ENCODE measurements at regions not wholly inside any gene's neighbourhood (a gene's known extent, or its start where the extent isn't known, plus 50 kb on each side); places are given as distances from the start of the nearest gene placed in this dataset.

- no peak overlapping the region for H3K4me3 Mint-ChIP-seq
- H3K4me1 Mint-ChIP-seq (ENCODE audit: low read depth) = no peaks in the 10 kb centered on the region
- H3K9me3 Mint-ChIP-seq = no peaks in the 10 kb centered on the region
- no peaks in the 10 kb centered on the region for H3K27me3 Mint-ChIP-seq (ENCODE audit: low read depth)
- H3K36me3 Mint-ChIP-seq (ENCODE audit: low read depth) = no peaks in the 10 kb centered on the region
- no peak overlapping the region for H3K27ac Mint-ChIP-seq
These were observed 169.6 kb upstream of the ECI2 start for GRCh38 chr6:4304927-4305455.

GRCh38 chr6:4303638-4304037, 168.3 kb upstream of the ECI2 start:
- H3K27ac Mint-ChIP-seq = no peak overlapping the region
- no peak overlapping the region for H3K4me3 Mint-ChIP-seq
- H3K27me3 Mint-ChIP-seq (ENCODE audit: low read depth) = no peaks in the 10 kb centered on the region
- H3K36me3 Mint-ChIP-seq (ENCODE audit: low read depth) = no peaks in the 10 kb centered on the region
- no peaks in the 10 kb centered on the region for H3K9me3 Mint-ChIP-seq
- no peaks in the 10 kb centered on the region for H3K4me1 Mint-ChIP-seq (ENCODE audit: low read depth)

GRCh38 chr6:4302524-4302923, 167.1 kb upstream of the ECI2 start:
- H3K27me3 Mint-ChIP-seq (ENCODE audit: low read depth) = no peaks in the 10 kb centered on the region
- no peak overlapping the region for H3K27ac Mint-ChIP-seq

DNA sequence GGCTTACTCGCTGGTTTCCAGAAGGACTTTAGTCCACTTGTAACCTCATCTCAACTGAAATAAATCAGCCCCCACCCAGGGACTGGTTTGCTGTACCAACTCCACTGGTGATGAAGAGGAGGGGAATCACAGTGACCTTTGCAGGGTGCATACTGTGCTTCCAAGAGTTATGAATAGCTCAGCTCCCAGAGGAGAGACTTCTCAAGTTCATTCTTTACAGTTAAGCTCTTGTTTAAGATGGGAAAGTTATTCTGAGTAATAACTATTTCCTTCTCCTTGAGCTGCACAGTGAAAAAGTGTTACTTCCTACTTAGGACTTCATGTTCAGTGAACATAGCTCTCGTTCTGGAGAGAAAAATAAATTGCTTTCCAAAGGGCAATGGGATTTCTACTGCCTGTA, 166.5 kb upstream of the ECI2 start:
- H3K4me1 Mint-ChIP-seq (ENCODE audit: low read depth) = no peaks in the 10 kb centered on the region

More at GRCh38 chr6:4302524-4302923, 167.1 kb upstream of the ECI2 start:
- H3K4me3 Mint-ChIP-seq = no peak overlapping the region
- H3K4me1 Mint-ChIP-seq (ENCODE audit: low read depth) = no peaks in the 10 kb centered on the region
- H3K36me3 Mint-ChIP-seq (ENCODE audit: low read depth) = no peaks in the 10 kb centered on the region
- no peaks in the 10 kb centered on the region for H3K9me3 Mint-ChIP-seq

DNA sequence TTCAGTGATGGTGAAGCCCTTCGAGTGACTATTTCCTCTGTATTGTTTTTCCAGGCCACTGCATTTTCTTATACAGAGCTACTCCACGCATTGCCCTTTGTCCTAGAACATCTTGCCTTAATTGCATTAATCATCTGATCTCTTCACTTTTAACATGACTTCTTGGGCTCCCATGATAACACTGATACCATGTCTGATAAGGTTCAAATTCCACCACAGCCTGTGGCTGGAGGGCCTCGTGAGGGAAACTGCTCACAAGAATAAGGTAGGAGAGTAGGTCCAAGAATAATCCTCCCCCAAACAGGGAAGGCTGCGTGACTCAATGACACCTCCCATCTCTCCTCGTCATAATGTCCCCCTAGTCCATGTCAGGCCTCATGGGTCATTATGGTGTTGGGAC, 165.5 kb upstream of the ECI2 start:
- no peaks in the 10 kb centered on the region for H3K4me1 Mint-ChIP-seq (ENCODE audit: low read depth)
- H3K36me3 Mint-ChIP-seq (ENCODE audit: low read depth) = no peaks in the 10 kb centered on the region
- H3K4me3 Mint-ChIP-seq = no peak overlapping the region
- H3K9me3 Mint-ChIP-seq = no peaks in the 10 kb centered on the region
- no peak overlapping the region for H3K27ac Mint-ChIP-seq
- no peaks in the 10 kb centered on the region for H3K27me3 Mint-ChIP-seq (ENCODE audit: low read depth)

More for the DNA sequence above, 166.5 kb upstream of the ECI2 start:
- H3K9me3 Mint-ChIP-seq = no peaks in the 10 kb centered on the region
- no peak overlapping the region for H3K27ac Mint-ChIP-seq
- no peak overlapping the region for H3K4me3 Mint-ChIP-seq
- no peaks in the 10 kb centered on the region for H3K36me3 Mint-ChIP-seq (ENCODE audit: low read depth)
- H3K27me3 Mint-ChIP-seq (ENCODE audit: low read depth) = no peaks in the 10 kb centered on the region

- H3K27ac Mint-ChIP-seq = no peak overlapping the region
- H3K27me3 Mint-ChIP-seq (ENCODE audit: low read depth) = no peaks in the 10 kb centered on the region
- no peak overlapping the region for H3K4me3 Mint-ChIP-seq
- H3K9me3 Mint-ChIP-seq = no peaks in the 10 kb centered on the region
- no peaks in the 10 kb centered on the region for H3K4me1 Mint-ChIP-seq (ENCODE audit: low read depth)
- H3K36me3 Mint-ChIP-seq (ENCODE audit: low read depth) = no peaks in the 10 kb centered on the region
These were observed 164.1 kb upstream of the ECI2 start for GRCh38 chr6:4299476-4299875.

DNA sequence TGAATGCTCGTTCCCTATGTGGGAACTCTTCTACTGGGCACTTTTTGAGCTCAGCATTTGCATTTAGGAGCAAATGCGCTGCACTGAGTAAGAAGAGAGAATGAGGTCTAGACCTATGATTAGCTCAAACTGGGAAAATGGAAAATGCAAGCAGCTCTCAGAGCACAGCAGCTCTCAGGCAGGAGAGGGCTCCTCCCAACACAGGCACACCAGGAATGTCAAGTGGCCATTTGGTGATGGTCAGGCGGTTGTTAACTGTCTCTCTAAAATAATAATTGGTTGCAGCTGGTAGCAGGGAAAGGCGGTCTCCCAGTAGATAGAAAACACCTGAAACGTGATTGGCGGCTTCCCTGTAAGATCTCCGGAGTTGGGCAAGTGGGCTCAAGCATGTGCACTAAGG, 162.0 kb upstream of the ECI2 start:
- H3K36me3 Mint-ChIP-seq (ENCODE audit: low read depth) = no peaks in the 10 kb centered on the region

GRCh38 chr6:4296552-4296951, 161.2 kb upstream of the ECI2 start:
- Mint-ChIP-seq H3K27me3 (ENCODE audit: low read depth) (no peaks in the 10 kb centered on the region), H3K27ac (no peak overlapping the region), H3K4me3 (no peak overlapping the region), H3K36me3 (ENCODE audit: low read depth) (no peaks in the 10 kb centered on the region), H3K4me1 (ENCODE audit: low read depth) (no peaks in the 10 kb centered on the region), H3K9me3 (no peaks in the 10 kb centered on the region)

More for the DNA sequence above, 162.0 kb upstream of the ECI2 start:
- Mint-ChIP-seq H3K4me1 (ENCODE audit: low read depth) (no peaks in the 10 kb centered on the region), H3K9me3 (no peaks in the 10 kb centered on the region), H3K27ac (no peak overlapping the region), H3K27me3 (ENCODE audit: low read depth) (no peaks in the 10 kb centered on the region), H3K4me3 (no peak overlapping the region)

- H3K27me3 Mint-ChIP-seq (ENCODE audit: low read depth) = no peaks in the 10 kb centered on the region
- H3K4me1 Mint-ChIP-seq (ENCODE audit: low read depth) = no peaks in the 10 kb centered on the region
- no peak overlapping the region for H3K4me3 Mint-ChIP-seq
- H3K9me3 Mint-ChIP-seq = no peaks in the 10 kb centered on the region
- H3K36me3 Mint-ChIP-seq (ENCODE audit: low read depth) = no peaks in the 10 kb centered on the region
- no peak overlapping the region for H3K27ac Mint-ChIP-seq
These were observed 160.4 kb upstream of the ECI2 start for GRCh38 chr6:4295783-4296155.

GRCh38 chr6:4295058-4295782, 159.8 kb upstream of the ECI2 start:
- Mint-ChIP-seq H3K27me3 (ENCODE audit: low read depth) (no peaks in the 10 kb centered on the region), H3K36me3 (ENCODE audit: low read depth) (no peaks in the 10 kb centered on the region), H3K9me3 (no peaks in the 10 kb centered on the region), H3K4me3 (no peak overlapping the region), H3K27ac (no peak overlapping the region), H3K4me1 (ENCODE audit: low read depth) (no peaks in the 10 kb centered on the region)

DNA sequence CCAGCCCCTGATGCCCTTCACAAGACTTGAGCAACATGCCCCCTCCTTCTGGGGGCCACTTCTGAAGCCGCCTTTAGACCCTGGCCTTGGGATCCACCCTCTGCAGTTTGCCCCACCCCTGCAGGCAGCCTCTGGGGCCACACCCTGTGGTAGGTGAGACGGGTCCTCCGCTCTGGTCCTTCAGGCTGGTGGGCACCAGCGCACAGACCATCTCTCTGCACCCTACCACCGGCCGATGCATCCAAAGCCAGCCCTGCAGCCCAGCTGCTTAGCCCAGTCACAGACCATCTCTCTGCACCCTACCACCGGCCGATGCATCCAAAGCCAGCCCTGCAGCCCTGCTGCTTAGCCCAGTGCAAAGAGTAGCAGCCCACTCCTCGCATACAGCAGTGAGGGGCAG, 159.3 kb upstream of the ECI2 start:
- H3K27me3 Mint-ChIP-seq (ENCODE audit: low read depth) = no peaks in the 10 kb centered on the region
- no peak overlapping the region for H3K4me3 Mint-ChIP-seq
- H3K4me1 Mint-ChIP-seq (ENCODE audit: low read depth) = no peaks in the 10 kb centered on the region
- no peaks in the 10 kb centered on the region for H3K9me3 Mint-ChIP-seq
- no peak overlapping the region for H3K27ac Mint-ChIP-seq
- no peaks in the 10 kb centered on the region for H3K36me3 Mint-ChIP-seq (ENCODE audit: low read depth)

DNA sequence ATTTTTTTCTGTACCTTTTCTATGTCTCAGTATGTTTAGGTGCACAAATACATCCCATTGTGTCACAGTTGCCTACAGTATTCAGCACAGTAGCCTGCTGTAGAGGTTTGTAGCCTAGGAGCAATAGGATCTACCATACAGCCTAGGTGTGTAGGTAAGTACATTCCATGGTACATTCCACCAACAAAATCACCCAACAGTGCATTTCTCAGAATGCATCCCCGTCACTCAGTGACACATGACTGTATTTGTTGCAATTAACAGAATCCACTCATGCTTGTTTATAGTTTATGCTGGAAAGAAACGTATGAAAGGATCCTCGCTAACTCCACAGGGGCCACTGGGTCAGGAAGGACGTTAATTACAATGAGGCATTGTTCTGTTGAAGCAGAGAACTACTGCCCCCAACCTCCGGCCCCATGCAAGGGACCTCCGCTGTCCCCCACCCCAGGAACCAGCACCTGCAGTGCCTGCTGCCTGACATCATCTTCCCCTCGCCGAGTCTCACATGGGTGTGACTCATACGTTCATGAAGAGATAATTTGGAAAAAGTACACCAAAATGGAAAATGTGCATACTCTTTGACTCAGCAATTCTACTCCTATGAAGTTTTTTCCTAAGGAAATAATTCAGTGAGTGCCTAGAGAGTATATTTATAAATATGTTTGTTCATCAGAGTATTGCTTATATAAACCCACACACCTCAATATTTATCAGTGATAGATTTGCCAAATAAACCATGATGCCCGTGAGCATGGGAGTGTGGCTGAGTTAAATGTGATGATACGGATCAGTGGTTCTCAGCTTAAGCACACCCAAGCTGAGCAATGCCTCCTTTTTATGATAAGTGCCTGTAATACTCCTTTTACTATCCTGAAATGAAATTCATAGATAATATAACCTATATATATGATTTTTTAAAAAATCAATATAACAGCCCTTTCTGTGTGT, 156.4 kb upstream of the ECI2 start:
- Mint-ChIP-seq H3K4me3 (no peak overlapping the region), H3K4me1 (ENCODE audit: low read depth) (no peaks in the 10 kb centered on the region), H3K9me3 (no peaks in the 10 kb centered on the region), H3K36me3 (ENCODE audit: low read depth) (no peaks in the 10 kb centered on the region), H3K27me3 (ENCODE audit: low read depth) (no peaks in the 10 kb centered on the region), H3K27ac (no peak overlapping the region)

DNA sequence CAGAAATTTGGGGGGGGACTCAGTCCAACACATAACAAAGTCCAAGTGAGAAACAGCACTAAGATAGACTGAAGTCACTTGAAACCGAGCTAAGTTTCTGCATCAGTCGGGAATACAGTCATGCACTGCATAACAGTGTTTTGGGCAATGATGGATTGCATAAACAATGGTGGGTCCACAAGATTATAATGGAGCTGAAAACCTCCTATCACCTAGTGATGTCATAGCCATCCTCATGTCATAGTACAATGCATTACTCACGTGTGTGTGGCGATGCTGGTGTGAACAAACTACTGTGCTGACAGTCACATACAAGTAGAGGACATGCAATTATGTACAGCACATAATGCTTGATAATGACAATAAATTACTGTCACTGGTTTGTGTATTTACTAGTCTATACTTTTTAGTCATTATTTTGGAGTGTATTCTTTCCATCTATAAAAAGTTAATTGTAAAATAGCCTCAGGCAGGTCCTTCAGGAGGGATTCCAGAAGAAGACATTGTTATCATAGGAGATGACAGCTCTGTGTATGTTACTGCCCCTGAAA, 154.5 kb upstream of the ECI2 start:
- no peaks in the 10 kb centered on the region for H3K36me3 Mint-ChIP-seq (ENCODE audit: low read depth)
- no peak overlapping the region for H3K27ac Mint-ChIP-seq
- H3K4me3 Mint-ChIP-seq = no peak overlapping the region
- H3K9me3 Mint-ChIP-seq = no peaks in the 10 kb centered on the region
- no peaks in the 10 kb centered on the region for H3K27me3 Mint-ChIP-seq (ENCODE audit: low read depth)
- no peaks in the 10 kb centered on the region for H3K4me1 Mint-ChIP-seq (ENCODE audit: low read depth)

DNA sequence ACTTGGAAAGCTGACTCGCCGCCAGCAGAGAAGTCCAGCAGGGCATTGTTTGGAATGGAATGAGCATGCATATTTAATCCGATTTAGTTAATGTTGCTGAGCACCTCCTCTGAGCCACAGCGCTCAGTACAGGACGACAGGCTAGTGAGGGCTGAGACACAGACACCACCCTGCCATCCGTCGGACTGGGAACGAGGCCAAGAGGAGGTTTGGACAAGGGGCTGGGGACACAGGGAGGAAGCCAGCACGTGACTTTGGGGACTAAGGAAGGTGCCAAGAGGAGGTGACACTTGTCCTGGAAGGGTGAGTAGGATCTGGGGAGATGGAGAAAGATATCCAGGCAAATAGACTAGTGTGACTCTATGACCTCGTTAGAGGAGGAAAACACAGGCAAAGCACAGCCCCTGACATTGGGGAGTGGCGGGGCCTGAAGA, 152.5 kb upstream of the ECI2 start:
- no peak overlapping the region for H3K27ac Mint-ChIP-seq
- H3K4me1 Mint-ChIP-seq (ENCODE audit: low read depth) = no peaks in the 10 kb centered on the region
- no peaks in the 10 kb centered on the region for H3K27me3 Mint-ChIP-seq (ENCODE audit: low read depth)
- H3K36me3 Mint-ChIP-seq (ENCODE audit: low read depth) = no peaks in the 10 kb centered on the region
- H3K4me3 Mint-ChIP-seq = no peak overlapping the region
- no peaks in the 10 kb centered on the region for H3K9me3 Mint-ChIP-seq
